ENCODE measurements at regions not wholly inside any gene's neighbourhood (a gene's known extent, or its start where the extent isn't known, plus 50 kb on each side); places are given as distances from the start of the nearest gene placed in this dataset.

DNA sequence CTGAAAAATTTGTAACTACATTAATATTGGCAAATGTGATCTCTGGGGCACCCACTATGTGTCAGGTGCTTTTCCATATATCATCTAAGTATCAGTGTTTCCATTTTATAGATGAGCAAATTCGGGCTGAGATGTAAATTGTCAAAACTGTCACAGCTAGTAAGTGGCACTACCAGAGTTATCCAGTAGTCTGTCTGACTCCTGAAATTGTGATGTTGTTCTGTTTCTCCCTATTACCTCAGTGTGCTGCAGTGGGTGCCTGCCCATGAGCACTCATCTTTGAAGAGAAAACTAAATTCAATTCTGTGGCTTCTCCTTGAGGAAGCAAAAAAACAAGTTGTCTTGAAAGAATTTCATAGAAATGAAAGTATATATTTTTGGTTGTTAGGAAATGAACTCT, 467.4 kb upstream of the FANCL start:
- TF ChIP-seq, protein P1, sequence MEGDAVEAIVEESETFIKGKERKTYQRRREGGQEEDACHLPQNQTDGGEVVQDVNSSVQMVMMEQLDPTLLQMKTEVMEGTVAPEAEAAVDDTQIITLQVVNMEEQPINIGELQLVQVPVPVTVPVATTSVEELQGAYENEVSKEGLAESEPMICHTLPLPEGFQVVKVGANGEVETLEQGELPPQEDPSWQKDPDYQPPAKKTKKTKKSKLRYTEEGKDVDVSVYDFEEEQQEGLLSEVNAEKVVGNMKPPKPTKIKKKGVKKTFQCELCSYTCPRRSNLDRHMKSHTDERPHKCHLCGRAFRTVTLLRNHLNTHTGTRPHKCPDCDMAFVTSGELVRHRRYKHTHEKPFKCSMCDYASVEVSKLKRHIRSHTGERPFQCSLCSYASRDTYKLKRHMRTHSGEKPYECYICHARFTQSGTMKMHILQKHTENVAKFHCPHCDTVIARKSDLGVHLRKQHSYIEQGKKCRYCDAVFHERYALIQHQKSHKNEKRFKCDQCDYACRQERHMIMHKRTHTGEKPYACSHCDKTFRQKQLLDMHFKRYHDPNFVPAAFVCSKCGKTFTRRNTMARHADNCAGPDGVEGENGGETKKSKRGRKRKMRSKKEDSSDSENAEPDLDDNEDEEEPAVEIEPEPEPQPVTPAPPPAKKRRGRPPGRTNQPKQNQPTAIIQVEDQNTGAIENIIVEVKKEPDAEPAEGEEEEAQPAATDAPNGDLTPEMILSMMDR (IDR thresholded peaks at IDR 0.05), result no peak
- TF ChIP-seq REST (IDR thresholded peaks at IDR 0.05; ENCODE audit: insufficient read depth in 1 of 2, low read depth in 2 of 2, low read length in 1 of 2) (no peak), POLR2AphosphoS5 (IDR thresholded peaks at IDR 0.05; ENCODE audit: low read depth, low read length) (no peak), SIN3A (IDR thresholded peaks at IDR 0.05; ENCODE audit: borderline replicate concordance, insufficient read depth, low read depth, low read length) (no peak), TCF7L2 (IDR thresholded peaks at IDR 0.05; ENCODE audit: low read depth, low read length) (no peak)
